Endothelial cell of umbilical vein (primary cell): ENCODE measurements at regions not wholly inside any gene's neighbourhood (a gene's known extent, or its start where the extent isn't known, plus 50 kb on each side); places are given as distances from the start of the nearest gene placed in this dataset.

ENCODE experiments used
- BruUV-seq: library from RNA; stranded (reverse); fragments of 400-500 nt; replicated peaks from 2 replicates; lab custom pipeline; 2021; lab: Mats Ljungman, UMichigan
- CTCF ChIA-PET: fragments of 300-600, 350-600 bp; sonication (Branson Sonifier 250); formaldehyde crosslinking; loops from one replicate; lab custom pipeline; 2021; ENCODE audit warnings: antibody characterized with exemption, inconsistent platforms; lab: Charles Lee
- POLR2A ChIA-PET: fragments of 300-600, 350-600 bp; sonication (Branson Sonifier 250); formaldehyde crosslinking; loops from one replicate; lab custom pipeline; 2021; ENCODE audit warnings: antibody characterized with exemption, inconsistent platforms; lab: Charles Lee
- DNase-seq: peaks from one replicate; pipeline ENCODE4 v3.0.0-alpha.2; 2011; ENCODE audit warnings: low read depth, low spot score
- FAIRE-seq: peaks from 2 replicates; lab custom pipeline; 2011; peaks lifted over from hg19 to GRCh38; lab: Jason Lieb, UNC
- H2AFZ ChIP-seq: 2 replicates; pipeline ENCODE4 v1.6.0; 2012; ENCODE audit warnings: low read depth, low read length, control low read depth, inconsistent platforms
- H3K27ac ChIP-seq: 2 replicates; pipeline ENCODE4 v1.5.1; 2011; ENCODE audit warnings: low read depth, mild to moderate bottlenecking, control low read depth, low read length, moderate library complexity; ENCODE audit not compliant: insufficient read depth
- H3K27me3 ChIP-seq, 2 experiments: 2 replicates each; pipeline versions ENCODE4 v1.6.0 to v1.6.1; 2011; ENCODE audit warnings: low read length in 2 of 2, mixed read lengths in 1 of 2; ENCODE audit not compliant: control insufficient read depth in 2 of 2, insufficient read depth in 2 of 2
- H3K36me3 ChIP-seq, 2 experiments: 2 replicates in 1 of 2; 3 replicates in 1 of 2; pipeline ENCODE4 v1.5.1; 2011; ENCODE audit warnings: low read length in 2 of 2, mild to moderate bottlenecking in 1 of 2, moderate library complexity in 1 of 2; ENCODE audit not compliant: control insufficient read depth in 2 of 2, insufficient read depth in 2 of 2; ENCODE audit errors: extremely low read depth in 1 of 2
- H3K4me1 ChIP-seq: 3 replicates; pipeline ENCODE4 v1.5.1; 2011; ENCODE audit warnings: mild to moderate bottlenecking, low read length; ENCODE audit not compliant: control insufficient read depth, insufficient read depth; ENCODE audit errors: extremely low read depth
- H3K4me2 ChIP-seq: 2 replicates; pipeline ENCODE4 v1.6.1; 2011; ENCODE audit warnings: low read length, control low read depth, mixed read lengths; ENCODE audit not compliant: insufficient read depth
- H3K4me3 ChIP-seq, 3 experiments: fragments of 200-600 bp in 1 of 3; sonication (generic), shearing (Covaris generic) in 1 of 3; replicated peaks in 1 of 3; 2 replicates each; pipeline ENCODE4 v1.5.1; 2011 to 2016; ENCODE audit warnings: control low read depth in 3 of 3, low read length in 3 of 3, mild to moderate bottlenecking in 2 of 3, inconsistent platforms in 1 of 3, low read depth in 1 of 3, moderate library complexity in 1 of 3; ENCODE audit not compliant: insufficient read depth in 1 of 3
- H3K79me2 ChIP-seq: 2 replicates; pipeline ENCODE4 v1.6.0; 2012; ENCODE audit warnings: low read length, inconsistent platforms; ENCODE audit not compliant: control insufficient read depth, insufficient read depth
- H3K9ac ChIP-seq: replicated peaks from 2 replicates; pipeline ENCODE3; 2011; ENCODE audit warnings: low read length, control low read depth; ENCODE audit not compliant: insufficient read depth; ENCODE audit errors: extremely low read depth
- H3K9me1 ChIP-seq: replicated peaks from 3 replicates; pipeline ENCODE4 v1.6.0; 2011; ENCODE audit warnings: mild to moderate bottlenecking, low read length; ENCODE audit not compliant: control insufficient read depth, insufficient read depth; ENCODE audit errors: extremely low read depth
- H3K9me3 ChIP-seq: replicated peaks from 2 replicates; pipeline ENCODE4 v1.5.1; 2012; ENCODE audit warnings: low read length, inconsistent platforms; ENCODE audit not compliant: control insufficient read depth, insufficient read depth
- H4K20me1 ChIP-seq: replicated peaks from 2 replicates; pipeline ENCODE3; 2011; ENCODE audit warnings: mild to moderate bottlenecking, low read length; ENCODE audit not compliant: control insufficient read depth, insufficient read depth; ENCODE audit errors: extremely low read depth
- EZH2 ChIP-seq: IDR thresholded peaks from 2 replicates; pipeline ENCODE4 v1.6.1; 2012; ENCODE audit warnings: borderline replicate concordance, low read depth, mild to moderate bottlenecking, moderate library complexity, low read length, inconsistent platforms; ENCODE audit not compliant: severe bottlenecking
- FOS ChIP-seq: IDR thresholded peaks from 2 replicates; pipeline ENCODE4 v1.6.1; 2011; ENCODE audit warnings: mild to moderate bottlenecking, low read length, moderate library complexity, borderline replicate concordance; ENCODE audit not compliant: insufficient read depth
- JUN ChIP-seq: IDR thresholded peaks from 2 replicates; pipeline ENCODE4 v1.6.1; 2011; ENCODE audit warnings: borderline replicate concordance, low read depth; ENCODE audit not compliant: insufficient read length, insufficient read depth
- MYC ChIP-seq: IDR thresholded peaks from one replicate; pipeline ENCODE4 v1.6.1; 2011; ENCODE audit warnings: mild to moderate bottlenecking, low read depth, low read length
- POLR2A ChIP-seq: IDR thresholded peaks from 2 replicates; pipeline ENCODE4 v1.6.1; 2012; ENCODE audit warnings: low read depth, mild to moderate bottlenecking, control low read depth, low read length
- POLR2AphosphoS5 ChIP-seq: IDR thresholded peaks from 2 replicates; pipeline ENCODE4 v1.6.1; 2012; ENCODE audit warnings: low read depth, mild to moderate bottlenecking, control low read depth, low read length, moderate library complexity; ENCODE audit not compliant: insufficient read depth
- dilution Hi-C: fragments of 300-500 bp; cut with MboI; formaldehyde crosslinking; loops from one replicate; pipeline ENCODE4 v1.15.0; 2019; ENCODE audit warnings: low sequenced_read_pairs; ENCODE audit not compliant: extremely low pct_ligation_motif_present
- intact Hi-C: fragments of 100-400 bp; cut with micrococcal nuclease; formaldehyde crosslinking; loops from one replicate; pipeline ENCODE4 v1.10.0; 2022
- TF ChIP-seq, protein P1 (sequence below): IDR thresholded peaks from 2 replicates; pipeline ENCODE4 v1.6.1; 2011; ENCODE audit not compliant: insufficient read depth, insufficient read length

DNA sequence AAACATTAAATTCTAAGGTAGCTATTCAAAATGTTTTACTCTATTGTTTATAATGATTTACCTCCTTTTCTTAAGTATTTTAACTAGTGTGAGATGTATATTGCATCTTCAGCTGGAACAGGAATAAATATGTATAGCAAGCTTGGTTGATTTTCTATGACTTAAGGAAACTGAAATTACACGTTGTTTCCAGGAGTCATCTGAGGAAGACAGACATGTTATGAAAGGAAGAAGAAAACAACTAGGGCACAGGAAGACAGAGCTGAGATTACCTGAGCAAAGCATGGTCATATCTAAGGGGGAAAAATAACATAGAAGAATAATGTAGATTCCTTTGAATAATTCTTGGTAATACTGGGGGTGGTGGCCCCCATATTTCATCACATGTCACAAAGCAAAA lies 210.9 kb upstream of the SEMA3E start:
- intact Hi-C loops: no loop called here
- H3K9me1 ChIP-seq: no peaks in the 10 kb centered on the region
- no peak for DNase-seq
- no TSS peak for BruUV-seq
- CTCF ChIA-PET: no interaction called here
- no peaks in the 10 kb centered on the region for H3K9me3 ChIP-seq
- H4K20me1 ChIP-seq: no peaks in the 10 kb centered on the region
- H3K4me2 ChIP-seq: no peak overlapping the region
- no peaks in the 10 kb centered on the region for H3K4me1 ChIP-seq
- dilution Hi-C loops: no loop called here
- TF ChIP-seq JUN (no peak), POLR2A (no peak), EZH2 (no peak), MYC (no peak), FOS (no peak), POLR2AphosphoS5 (no peak)
- TF ChIP-seq, protein P1, sequence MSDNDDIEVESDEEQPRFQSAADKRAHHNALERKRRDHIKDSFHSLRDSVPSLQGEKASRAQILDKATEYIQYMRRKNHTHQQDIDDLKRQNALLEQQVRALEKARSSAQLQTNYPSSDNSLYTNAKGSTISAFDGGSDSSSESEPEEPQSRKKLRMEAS: no peak
- no peak overlapping the region for H3K27ac ChIP-seq
- no peak overlapping the region for H2AFZ ChIP-seq
- H3K27me3 ChIP-seq: no peaks in the 10 kb centered on the region
- H3K36me3 ChIP-seq: no peaks in the 10 kb centered on the region
- no peak for FAIRE-seq
- H3K79me2 ChIP-seq: no peaks in the 10 kb centered on the region
- no peak overlapping the region for H3K4me3 ChIP-seq
- POLR2A ChIA-PET: no interaction called here
- no peak overlapping the region for H3K9ac ChIP-seq

DNA sequence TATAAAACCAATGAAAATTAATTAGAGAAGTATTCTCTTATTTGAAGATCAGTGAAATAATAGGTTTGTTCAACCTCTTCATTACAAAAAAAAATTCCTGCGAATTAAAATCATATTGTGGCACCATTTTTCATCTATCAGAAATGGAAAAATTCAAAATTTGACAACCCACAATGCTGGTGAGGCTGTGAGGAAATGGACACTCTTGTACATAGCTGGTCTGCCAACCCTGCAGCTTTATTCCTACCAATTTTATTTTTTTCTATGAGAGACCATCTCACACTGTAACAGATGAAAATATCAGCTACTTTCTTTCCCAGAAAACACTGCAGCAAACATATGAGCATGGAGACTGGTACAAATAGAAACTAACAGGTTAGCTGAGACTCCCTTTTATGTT lies 208.8 kb upstream of the SEMA3E start:
- H4K20me1 ChIP-seq: no peaks in the 10 kb centered on the region
- H2AFZ ChIP-seq: no peak overlapping the region
- no peak overlapping the region for H3K27ac ChIP-seq
- TF ChIP-seq FOS (no peak), JUN (no peak), EZH2 (no peak)
- intact Hi-C loops: no loop called here
- DNase-seq (no peak), FAIRE-seq (no peak)
- H3K36me3 ChIP-seq: no peaks in the 10 kb centered on the region
- H3K9me1 ChIP-seq: no peaks in the 10 kb centered on the region
- BruUV-seq: no TSS peak
- H3K27me3 ChIP-seq: no peaks in the 10 kb centered on the region
- H3K4me2 ChIP-seq: no peak overlapping the region
- no peak overlapping the region for H3K4me3 ChIP-seq
- H3K9me3 ChIP-seq: no peaks in the 10 kb centered on the region
- no peak overlapping the region for H3K9ac ChIP-seq
- ChIA-PET CTCF (interaction anchor here (0.6 to 2.0 kb wide), 3 partner anchors 11 to 19 kb away, joined by 3 to 5 read pairs (median 4); no protein-coding TSS in a partner anchor), POLR2A (no interaction called here)
- H3K79me2 ChIP-seq: no peaks in the 10 kb centered on the region
- dilution Hi-C loops: no loop called here
- H3K4me1 ChIP-seq: peaks cover under 1% of the 10 kb centered on the region
